ENCODE measurements at regions not wholly inside any gene's neighbourhood (a gene's known extent, or its start where the extent isn't known, plus 50 kb on each side); places are given as distances from the start of the nearest gene placed in this dataset.

GRCh38 chr15:89400782-89401545 lies 66.3 kb upstream of the POLG start:
- H3K4me3 ChIP-seq, result no peak overlapping the region
- H3K27ac ChIP-seq, result no peak overlapping the region

- Histone ChIP-seq H3K27ac (no peak overlapping the region), H3K4me3 (peak overlapping the region; percentile 13 to 34 (median 20))
These were observed 65.6 kb upstream of the POLG start for GRCh38 chr15:89400116-89400781.

- H3K4me3 ChIP-seq, result peak overlapping the region; percentile 13 to 34 (median 20)
These were observed 64.9 kb upstream of the POLG start for GRCh38 chr15:89399238-89400115.

GRCh38 chr15:89398896-89399237 lies 64.2 kb upstream of the POLG start:
- Histone ChIP-seq H3K27ac (no peak overlapping the region), H3K4me3 (no peak overlapping the region)

More at GRCh38 chr15:89399238-89400115, 64.9 kb upstream of the POLG start:
- H3K27ac ChIP-seq, result no peak overlapping the region

GRCh38 chr15:89397653-89398023 lies 63.0 kb upstream of the POLG start:
- Histone ChIP-seq H3K4me3 (no peak overlapping the region), H3K27ac (no peak overlapping the region)

- no peak overlapping the region for H3K27ac ChIP-seq
- H3K4me3 ChIP-seq, result no peak overlapping the region
These were observed 62.4 kb upstream of the POLG start for GRCh38 chr15:89396723-89397652.

- Histone ChIP-seq H3K27ac (no peak overlapping the region), H3K4me3 (no peak overlapping the region)
These were observed 61.4 kb upstream of the POLG start for GRCh38 chr15:89395996-89396395.

GRCh38 chr15:89395461-89395871 lies 60.8 kb upstream of the POLG start:
- no peak overlapping the region for H3K27ac ChIP-seq
- no peak overlapping the region for H3K4me3 ChIP-seq

- no peak overlapping the region for H3K4me3 ChIP-seq
- no peak overlapping the region for H3K27ac ChIP-seq
These were observed 60.4 kb upstream of the POLG start for GRCh38 chr15:89395031-89395430.

GRCh38 chr15:89393056-89393455 lies 58.4 kb upstream of the POLG start:
- no peak overlapping the region for H3K27ac ChIP-seq
- no peak overlapping the region for H3K4me3 ChIP-seq

- H3K27ac ChIP-seq, result no peak overlapping the region
- H3K4me3 ChIP-seq, result no peak overlapping the region
These were observed 57.1 kb upstream of the POLG start for GRCh38 chr15:89391685-89392257.

- H3K27ac ChIP-seq, result peak overlapping the region in 1 of 21 experiments; percentile 13
- H3K4me3 ChIP-seq, result no peak overlapping the region
These were observed 55.4 kb upstream of the POLG start for GRCh38 chr15:89389841-89390603.

- Histone ChIP-seq H3K4me3 (no peak overlapping the region), H3K27ac (no peak overlapping the region)
These were observed 52.7 kb upstream of the POLG start for GRCh38 chr15:89387140-89387903.

- no peak overlapping the region for H3K27ac ChIP-seq
- H3K4me3 ChIP-seq, result no peak overlapping the region
These were observed 51.1 kb upstream of the POLG start for GRCh38 chr15:89385596-89386331.

Measured in skin epidermis (tissue), 12 donors.